ENCODE measurements at regions not wholly inside any gene's neighbourhood (a gene's known extent, or its start where the extent isn't known, plus 50 kb on each side); places are given as distances from the start of the nearest gene placed in this dataset.
"Not testable (repeated sequence)": the region's sequence is repeated elsewhere in the genome, so short reads cannot be mapped to it uniquely, and the experiment has no call there.

GRCh38 chr3:171915275-171915674 lies 72.1 kb downstream of the TMEM212 start:
- no peak for DNase-seq (ENCODE audit: low read depth in 2 of 3, low spot score in 1 of 3)

- DNase-seq (ENCODE audit: low read depth in 2 of 3, low spot score in 1 of 3) = no peak
Measured at GRCh38 chr3:171916888-171917287, 73.7 kb downstream of the TMEM212 start.

GRCh38 chr3:171922629-171923028 lies 79.5 kb downstream of the TMEM212 start:
- not testable (repeated sequence) for DNase-seq (ENCODE audit: low read depth in 2 of 3, low spot score in 1 of 3)

GRCh38 chr3:171923668-171924067 lies 80.5 kb downstream of the TMEM212 start:
- not testable (repeated sequence) for DNase-seq (ENCODE audit: low read depth in 2 of 3, low spot score in 1 of 3)

- DNase-seq (ENCODE audit: low read depth in 2 of 3, low spot score in 1 of 3) = not testable (repeated sequence)
Measured at GRCh38 chr3:171924864-171925263, 81.7 kb downstream of the TMEM212 start.

- no peak for DNase-seq (ENCODE audit: low read depth in 2 of 3, low spot score in 1 of 3)
Measured at GRCh38 chr3:171932153-171932611, 89.0 kb downstream of the TMEM212 start.

GRCh38 chr3:171933441-171933840 lies 90.3 kb downstream of the TMEM212 start:
- DNase-seq (ENCODE audit: low read depth in 2 of 3, low spot score in 1 of 3) = no peak

- no peak for DNase-seq (ENCODE audit: low read depth in 2 of 3, low spot score in 1 of 3)
Measured at GRCh38 chr3:171935261-171936123, 92.3 kb downstream of the TMEM212 start.

- DNase-seq (ENCODE audit: low read depth in 2 of 3, low spot score in 1 of 3) = no peak
Measured at GRCh38 chr3:171936191-171936841, 93.2 kb downstream of the TMEM212 start.

- DNase-seq (ENCODE audit: low read depth in 2 of 3, low spot score in 1 of 3) = no peak
Measured at GRCh38 chr3:171939578-171939977, 96.4 kb downstream of the TMEM212 start.

GRCh38 chr3:171940151-171940649 lies 97.1 kb downstream of the TMEM212 start:
- DNase-seq (ENCODE audit: low read depth in 2 of 3, low spot score in 1 of 3) = no peak

- no peak for DNase-seq (ENCODE audit: low read depth in 2 of 3, low spot score in 1 of 3)
Measured at GRCh38 chr3:171943262-171944117, 95.9 kb upstream of the FNDC3B start.

- no peak for DNase-seq (ENCODE audit: low read depth in 2 of 3, low spot score in 1 of 3)
Measured at GRCh38 chr3:171944118-171945016, 95.0 kb upstream of the FNDC3B start.

GRCh38 chr3:171948674-171949073 lies 90.7 kb upstream of the FNDC3B start:
- no peak for DNase-seq (ENCODE audit: low read depth in 2 of 3, low spot score in 1 of 3)

GRCh38 chr3:171949554-171949953 lies 89.8 kb upstream of the FNDC3B start:
- no peak for DNase-seq (ENCODE audit: low read depth in 2 of 3, low spot score in 1 of 3)

GRCh38 chr3:171950373-171950772 lies 89.0 kb upstream of the FNDC3B start:
- DNase-seq (ENCODE audit: low read depth in 2 of 3, low spot score in 1 of 3) = no peak

GRCh38 chr3:171951597-171951996 lies 87.8 kb upstream of the FNDC3B start:
- DNase-seq (ENCODE audit: low read depth in 2 of 3, low spot score in 1 of 3) = no peak

GRCh38 chr3:171953301-171954022 lies 85.9 kb upstream of the FNDC3B start:
- DNase-seq (ENCODE audit: low read depth in 2 of 3, low spot score in 1 of 3) = no peak

GRCh38 chr3:171954690-171955383 lies 84.5 kb upstream of the FNDC3B start:
- no peak for DNase-seq (ENCODE audit: low read depth in 2 of 3, low spot score in 1 of 3)

Measured in stimulated activated CD4-positive, alpha-beta T cell treated with anti-CD3 and anti-CD28 coated beads, Interleukin-12 subunit alpha, Interleukin-12 subunit beta, amount 100 ng/mL, for 48 hours (primary cell).